Upper lobe of left lung (tissue), 4 donors: ENCODE measurements at regions not wholly inside any gene's neighbourhood (a gene's known extent, or its start where the extent isn't known, plus 50 kb on each side); places are given as distances from the start of the nearest gene placed in this dataset.

Experiments
- EP300 ChIP-seq, 4 donors: sonication (generic); formaldehyde crosslinking; IDR thresholded peaks; one replicate each; pipeline ENCODE4 v1.5.1; 2017; ENCODE audit warnings: antibody characterized with exemption in 4 of 4, control low read depth in 2 of 4
- POLR2A ChIP-seq, 4 donors: fragments of 450-650 bp; IDR thresholded peaks; one replicate each; pipeline ENCODE4 v1.5.1; 2016 to 2017; ENCODE audit warnings: antibody characterized with exemption in 4 of 4, mild to moderate bottlenecking in 2 of 4
- TF ChIP-seq, protein P1 (sequence below), 6 experiments: fragments of 450-650 bp in 4 of 6; fragments of 200-600 bp in 2 of 6; sonication (generic) in 2 of 6; IDR thresholded peaks; one replicate each; pipeline ENCODE4 v1.5.1; 2016 to 2019; ENCODE audit warnings: antibody characterized with exemption in 6 of 6

DNA sequence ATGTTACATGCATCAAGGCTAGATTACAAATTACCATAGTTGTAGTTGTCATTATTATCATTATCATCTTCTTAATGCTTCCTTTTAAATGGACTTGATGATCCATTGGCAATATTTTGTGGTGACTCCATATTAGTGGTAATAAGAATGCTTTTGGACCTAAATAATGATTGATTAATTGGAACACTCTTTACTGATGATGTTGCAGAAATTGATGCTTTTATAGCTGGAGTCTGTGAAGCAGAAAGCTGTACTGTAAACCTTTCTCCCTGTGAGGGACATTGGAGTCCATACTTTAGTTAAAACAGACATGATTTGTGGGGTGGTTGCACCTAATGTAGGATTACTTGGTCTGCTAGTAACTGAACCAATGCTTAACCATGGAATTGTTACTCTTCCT, 190.4 kb downstream of the ATXN7L3B start:
- TF ChIP-seq, protein P1, sequence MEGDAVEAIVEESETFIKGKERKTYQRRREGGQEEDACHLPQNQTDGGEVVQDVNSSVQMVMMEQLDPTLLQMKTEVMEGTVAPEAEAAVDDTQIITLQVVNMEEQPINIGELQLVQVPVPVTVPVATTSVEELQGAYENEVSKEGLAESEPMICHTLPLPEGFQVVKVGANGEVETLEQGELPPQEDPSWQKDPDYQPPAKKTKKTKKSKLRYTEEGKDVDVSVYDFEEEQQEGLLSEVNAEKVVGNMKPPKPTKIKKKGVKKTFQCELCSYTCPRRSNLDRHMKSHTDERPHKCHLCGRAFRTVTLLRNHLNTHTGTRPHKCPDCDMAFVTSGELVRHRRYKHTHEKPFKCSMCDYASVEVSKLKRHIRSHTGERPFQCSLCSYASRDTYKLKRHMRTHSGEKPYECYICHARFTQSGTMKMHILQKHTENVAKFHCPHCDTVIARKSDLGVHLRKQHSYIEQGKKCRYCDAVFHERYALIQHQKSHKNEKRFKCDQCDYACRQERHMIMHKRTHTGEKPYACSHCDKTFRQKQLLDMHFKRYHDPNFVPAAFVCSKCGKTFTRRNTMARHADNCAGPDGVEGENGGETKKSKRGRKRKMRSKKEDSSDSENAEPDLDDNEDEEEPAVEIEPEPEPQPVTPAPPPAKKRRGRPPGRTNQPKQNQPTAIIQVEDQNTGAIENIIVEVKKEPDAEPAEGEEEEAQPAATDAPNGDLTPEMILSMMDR (IDR thresholded peaks at IDR 0.05) = no peak
- TF ChIP-seq EP300 (IDR thresholded peaks at IDR 0.05) = no peak
- TF ChIP-seq POLR2A (IDR thresholded peaks at IDR 0.05) = no peak
